GM21423 (cell line): ENCODE measurements at regions not wholly inside any gene's neighbourhood (a gene's known extent, or its start where the extent isn't known, plus 50 kb on each side); places are given as distances from the start of the nearest gene placed in this dataset.

Experiments used
- ATAC-seq: cut with Tn5 transposase; IDR thresholded peaks from one replicate; pipeline ENCODE4 v1.9.1; 2021; ENCODE audit warnings: mild to moderate bottlenecking, moderate library complexity; ENCODE audit not compliant: unreplicated experiment

- no peak for ATAC-seq
Observed at GRCh38 chr20:40978761-40979160, 49.9 kb upstream of the TOP1 start.
